EL (cell line): ENCODE measurements at regions not wholly inside any gene's neighbourhood (a gene's known extent, or its start where the extent isn't known, plus 50 kb on each side); places are given as distances from the start of the nearest gene placed in this dataset.

Experiments used
- DNase-seq: peaks from one replicate; pipeline ENCODE4 v3.0.0-alpha.2; 2016

GRCh38 chr17:14004927-14005620 is 64.2 kb upstream of the COX10 start:
- no peak for DNase-seq

- DNase-seq: no peak
Measured at GRCh38 chr17:14006249-14006942, 62.9 kb upstream of the COX10 start.

- DNase-seq: no peak
Measured at GRCh38 chr17:14007951-14008350, 61.4 kb upstream of the COX10 start.

GRCh38 chr17:14011036-14011692 is 58.1 kb upstream of the COX10 start:
- DNase-seq: no peak

- no peak for DNase-seq
Measured at GRCh38 chr17:14011740-14012405, 57.4 kb upstream of the COX10 start.

- peak; percentile 18 for DNase-seq
Measured at GRCh38 chr17:14014657-14015056, 54.6 kb upstream of the COX10 start.

- no peak for DNase-seq
Measured at GRCh38 chr17:14015271-14015670, 54.0 kb upstream of the COX10 start.

- no peak for DNase-seq
Measured at GRCh38 chr17:14016858-14017257, 52.4 kb upstream of the COX10 start.

- peak; percentile 50 for DNase-seq
Measured at GRCh38 chr17:14019186-14019956, 49.9 kb upstream of the COX10 start.
